ENCODE measurements at regions not wholly inside any gene's neighbourhood (a gene's known extent, or its start where the extent isn't known, plus 50 kb on each side); places are given as distances from the start of the nearest gene placed in this dataset.

- Mint-ChIP-seq H3K36me3 (no peaks in the 10 kb centered on the region), H3K27me3 (ENCODE audit: low read depth) (no peaks in the 10 kb centered on the region), H3K27ac (no peak overlapping the region), H3K4me3 (no peak overlapping the region), H3K9me3 (peaks cover 5% of the 10 kb centered on the region; the same call in 1 of the 2 replicates), H3K4me1 (peaks cover 11% of the 10 kb centered on the region)
- ChIA-PET POLR2A (no interaction called here), CTCF (no interaction called here)
- DNase-seq (ENCODE audit: low spot score) (no peak), ATAC-seq (no peak)
- TF ChIP-seq PREB (CRISPR knock-in tag; IDR thresholded peaks at IDR 0.05; ENCODE audit: borderline replicate concordance) (no peak), E2F4 (CRISPR knock-in tag; IDR thresholded peaks at IDR 0.05; ENCODE audit: borderline replicate concordance, low read depth) (no peak), ATF6 (CRISPR knock-in tag; IDR thresholded peaks at IDR 0.05) (no peak), ZBTB21 (CRISPR knock-in tag; IDR thresholded peaks at IDR 0.05; ENCODE audit: borderline replicate concordance) (no peak), JUN (CRISPR knock-in tag; IDR thresholded peaks at IDR 0.05) (no peak), ZNF138 (CRISPR knock-in tag; conservative IDR thresholded peaks at IDR 0.05) (no peak), AFF4 (CRISPR knock-in tag; IDR thresholded peaks at IDR 0.05; ENCODE audit: borderline replicate concordance) (no peak), ZNF416 (CRISPR knock-in tag; IDR thresholded peaks at IDR 0.05) (no peak), SP1 (CRISPR knock-in tag; conservative IDR thresholded peaks at IDR 0.05) (no peak), FOXK1 (CRISPR knock-in tag; IDR thresholded peaks at IDR 0.05) (no peak), OVOL2 (CRISPR knock-in tag; IDR thresholded peaks at IDR 0.05; ENCODE audit: borderline replicate concordance) (no peak), NR1H2 (CRISPR knock-in tag; IDR thresholded peaks at IDR 0.05) (no peak)
- TF ChIP-seq, protein P1, sequence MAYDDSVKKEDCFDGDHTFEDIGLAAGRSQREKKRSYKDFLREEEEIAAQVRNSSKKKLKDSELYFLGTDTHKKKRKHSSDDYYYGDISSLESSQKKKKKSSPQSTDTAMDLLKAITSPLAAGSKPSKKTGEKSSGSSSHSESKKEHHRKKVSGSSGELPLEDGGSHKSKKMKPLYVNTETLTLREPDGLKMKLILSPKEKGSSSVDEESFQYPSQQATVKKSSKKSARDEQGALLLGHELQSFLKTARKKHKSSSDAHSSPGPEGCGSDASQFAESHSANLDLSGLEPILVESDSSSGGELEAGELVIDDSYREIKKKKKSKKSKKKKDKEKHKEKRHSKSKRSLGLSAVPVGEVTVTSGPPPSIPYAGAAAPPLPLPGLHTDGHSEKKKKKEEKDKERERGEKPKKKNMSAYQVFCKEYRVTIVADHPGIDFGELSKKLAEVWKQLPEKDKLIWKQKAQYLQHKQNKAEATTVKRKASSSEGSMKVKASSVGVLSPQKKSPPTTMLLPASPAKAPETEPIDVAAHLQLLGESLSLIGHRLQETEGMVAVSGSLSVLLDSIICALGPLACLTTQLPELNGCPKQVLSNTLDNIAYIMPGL (CRISPR knock-in tag; IDR thresholded peaks at IDR 0.05) = no peak
- TF ChIP-seq, protein P2, sequence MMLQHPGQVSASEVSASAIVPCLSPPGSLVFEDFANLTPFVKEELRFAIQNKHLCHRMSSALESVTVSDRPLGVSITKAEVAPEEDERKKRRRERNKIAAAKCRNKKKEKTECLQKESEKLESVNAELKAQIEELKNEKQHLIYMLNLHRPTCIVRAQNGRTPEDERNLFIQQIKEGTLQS (CRISPR knock-in tag; conservative IDR thresholded peaks at IDR 0.05) = no peak
Observed at GRCh38 chr5:92917044-92917443, 664.0 kb downstream of the NR2F1-AS1 start.

GRCh38 chr5:92916036-92916435 is 665.0 kb downstream of the NR2F1-AS1 start:
- Mint-ChIP-seq H3K27ac (no peak overlapping the region), H3K4me3 (no peak overlapping the region), H3K4me1 (peaks cover 18% of the 10 kb centered on the region), H3K36me3 (no peaks in the 10 kb centered on the region), H3K27me3 (ENCODE audit: low read depth) (no peaks in the 10 kb centered on the region), H3K9me3 (peaks cover 5% of the 10 kb centered on the region; the same call in 1 of the 2 replicates)
- no peak for ATAC-seq
- DNase-seq (ENCODE audit: low spot score) = no peak
- CTCF ChIA-PET = no interaction called here
- TF ChIP-seq CREB1 (CRISPR knock-in tag; IDR thresholded peaks at IDR 0.05) (no peak), ZNF416 (CRISPR knock-in tag; IDR thresholded peaks at IDR 0.05) (no peak), FOXJ3 (CRISPR knock-in tag; IDR thresholded peaks at IDR 0.05; ENCODE audit: borderline replicate concordance) (no peak), IRF1 (CRISPR knock-in tag; IDR thresholded peaks at IDR 0.05) (no peak), RORB (CRISPR knock-in tag; IDR thresholded peaks at IDR 0.05) (no peak), TP53 (CRISPR knock-in tag; IDR thresholded peaks at IDR 0.05) (no peak), RELA (CRISPR knock-in tag; IDR thresholded peaks at IDR 0.05; ENCODE audit: borderline replicate concordance) (no peak)
- TF ChIP-seq, protein P3, sequence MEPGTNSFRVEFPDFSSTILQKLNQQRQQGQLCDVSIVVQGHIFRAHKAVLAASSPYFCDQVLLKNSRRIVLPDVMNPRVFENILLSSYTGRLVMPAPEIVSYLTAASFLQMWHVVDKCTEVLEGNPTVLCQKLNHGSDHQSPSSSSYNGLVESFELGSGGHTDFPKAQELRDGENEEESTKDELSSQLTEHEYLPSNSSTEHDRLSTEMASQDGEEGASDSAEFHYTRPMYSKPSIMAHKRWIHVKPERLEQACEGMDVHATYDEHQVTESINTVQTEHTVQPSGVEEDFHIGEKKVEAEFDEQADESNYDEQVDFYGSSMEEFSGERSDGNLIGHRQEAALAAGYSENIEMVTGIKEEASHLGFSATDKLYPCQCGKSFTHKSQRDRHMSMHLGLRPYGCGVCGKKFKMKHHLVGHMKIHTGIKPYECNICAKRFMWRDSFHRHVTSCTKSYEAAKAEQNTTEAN (CRISPR knock-in tag; IDR thresholded peaks at IDR 0.05) = no peak
- POLR2A ChIA-PET = no interaction called here
